ENCODE measurements at regions not wholly inside any gene's neighbourhood (a gene's known extent, or its start where the extent isn't known, plus 50 kb on each side); places are given as distances from the start of the nearest gene placed in this dataset.

DNA sequence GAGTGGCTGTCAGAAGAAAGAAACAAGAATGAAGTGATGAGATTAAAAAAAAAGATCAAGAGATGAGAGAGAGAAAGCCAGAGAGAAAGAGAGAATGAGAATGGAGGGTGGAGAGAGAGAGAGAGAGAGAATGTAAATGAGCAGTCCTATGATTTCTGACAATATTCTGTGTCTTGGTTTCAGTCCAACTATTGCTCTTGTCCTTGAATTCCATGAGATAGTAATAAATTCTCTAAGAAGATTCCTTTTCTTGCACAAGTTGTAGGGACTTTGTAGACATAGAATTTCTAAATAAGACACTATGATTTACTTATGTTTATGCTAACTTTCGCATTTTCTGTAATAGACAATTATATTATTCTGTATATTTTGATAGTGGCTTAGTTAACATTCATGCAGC, 149.6 kb upstream of the CTSO start:
- DNase-seq (ENCODE audit: low read depth, low spot score), result no peak
- H3K27ac ChIP-seq, result no peak overlapping the region
- H3K9ac ChIP-seq (ENCODE audit: insufficient read length), result no peak overlapping the region
- H3K9me3 ChIP-seq (ENCODE audit: low read depth, low read length), result no peaks in the 10 kb centered on the region
- TF ChIP-seq POLR2AphosphoS5 (IDR thresholded peaks at IDR 0.05; ENCODE audit: borderline replicate concordance, low read depth, low read length), result no peak
- no peak for TF ChIP-seq FOXP2 (optimal IDR thresholded peaks at IDR 0.05; ENCODE audit: control extremely low read depth, extremely low read length, insufficient read depth)
- no peak for TF ChIP-seq EZH2 (IDR thresholded peaks at IDR 0.05)
- no peak overlapping the region for H3K4me3 ChIP-seq
- H3K36me3 ChIP-seq (ENCODE audit: insufficient read depth, low read length), result no peaks in the 10 kb centered on the region

DNA sequence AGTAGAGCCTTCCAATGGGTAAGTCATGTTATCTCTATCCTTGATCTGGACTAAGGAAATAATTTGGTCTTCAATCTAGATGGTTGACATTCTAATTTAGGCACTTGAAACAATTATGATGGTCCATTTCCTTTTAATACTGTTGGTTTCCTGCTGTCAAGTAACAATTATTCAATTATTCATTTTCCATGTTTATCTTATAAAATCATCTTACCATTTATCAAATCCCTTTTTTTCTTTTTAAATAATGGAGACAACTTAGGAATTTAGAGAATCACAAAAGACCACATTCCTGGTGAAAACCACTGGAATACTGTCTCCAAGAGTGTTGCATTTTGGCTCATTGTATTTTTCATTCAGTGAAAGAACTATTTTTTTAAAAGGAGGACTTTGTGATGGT, 148.7 kb upstream of the CTSO start:
- no peaks in the 10 kb centered on the region for H3K9me3 ChIP-seq (ENCODE audit: low read depth, low read length)
- H3K27ac ChIP-seq, result no peak overlapping the region
- no peak overlapping the region for H3K4me3 ChIP-seq
- peak; percentile 77 for DNase-seq (ENCODE audit: low read depth, low spot score)
- H3K36me3 ChIP-seq (ENCODE audit: insufficient read depth, low read length), result no peaks in the 10 kb centered on the region
- no peak for TF ChIP-seq EZH2 (IDR thresholded peaks at IDR 0.05)
- TF ChIP-seq POLR2AphosphoS5 (IDR thresholded peaks at IDR 0.05; ENCODE audit: borderline replicate concordance, low read depth, low read length), result peak; percentile 77; the same call in 1 of the 2 replicates
- TF ChIP-seq FOXP2 (optimal IDR thresholded peaks at IDR 0.05; ENCODE audit: control extremely low read depth, extremely low read length, insufficient read depth), result no peak
- no peak overlapping the region for H3K9ac ChIP-seq (ENCODE audit: insufficient read length)

DNA sequence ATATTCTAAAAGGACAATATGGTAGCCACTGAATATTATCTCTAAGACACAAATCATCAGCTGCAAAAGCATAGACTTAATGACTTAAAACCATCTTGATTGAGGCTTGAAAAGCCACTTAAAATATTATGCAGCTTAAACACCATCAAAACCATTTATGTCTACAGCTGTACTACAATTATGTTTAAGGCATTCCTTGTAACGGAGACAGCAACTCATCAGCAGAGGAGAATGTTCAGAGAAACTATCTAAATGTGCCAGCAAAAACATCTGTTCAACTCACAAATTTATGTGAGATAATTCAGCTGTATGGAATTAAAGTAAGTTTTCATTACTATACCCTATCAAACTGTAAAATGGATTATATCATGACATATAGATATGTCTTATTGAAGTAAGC, 147.9 kb upstream of the CTSO start:
- no peak overlapping the region for H3K4me3 ChIP-seq
- TF ChIP-seq EZH2 (IDR thresholded peaks at IDR 0.05) (no peak), POLR2AphosphoS5 (IDR thresholded peaks at IDR 0.05; ENCODE audit: borderline replicate concordance, low read depth, low read length) (no peak), FOXP2 (optimal IDR thresholded peaks at IDR 0.05; ENCODE audit: control extremely low read depth, extremely low read length, insufficient read depth) (no peak)

DNA sequence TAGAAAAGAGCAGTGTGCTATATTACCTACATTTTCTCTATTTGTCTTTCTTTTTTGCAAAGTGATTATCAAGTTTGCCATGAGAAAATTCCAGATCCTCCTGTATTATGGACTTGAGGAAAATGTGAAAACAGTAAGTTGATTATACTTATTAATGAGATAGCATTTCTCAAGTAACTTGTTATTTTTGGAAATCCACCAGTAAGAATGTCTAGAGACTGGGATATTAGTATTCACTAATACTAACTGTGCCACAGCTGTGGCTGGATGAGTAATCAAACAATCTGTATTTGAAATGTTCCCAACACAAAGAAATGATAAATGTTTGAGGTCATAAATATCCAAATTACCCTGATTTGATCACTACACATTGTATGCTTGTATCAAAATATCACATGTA, 147.0 kb upstream of the CTSO start:
- Histone ChIP-seq H3K4me3 (no peak overlapping the region), H3K9ac (ENCODE audit: insufficient read length) (no peak overlapping the region), H3K36me3 (ENCODE audit: insufficient read depth, low read length) (no peaks in the 10 kb centered on the region), H3K27ac (no peak overlapping the region), H3K9me3 (ENCODE audit: low read depth, low read length) (no peaks in the 10 kb centered on the region)
- no peak for DNase-seq (ENCODE audit: low read depth, low spot score)
- no peak for TF ChIP-seq EZH2 (IDR thresholded peaks at IDR 0.05)
- no peak for TF ChIP-seq POLR2AphosphoS5 (IDR thresholded peaks at IDR 0.05; ENCODE audit: borderline replicate concordance, low read depth, low read length)
- TF ChIP-seq FOXP2 (optimal IDR thresholded peaks at IDR 0.05; ENCODE audit: control extremely low read depth, extremely low read length, insufficient read depth), result no peak

More for the DNA sequence above, 147.9 kb upstream of the CTSO start:
- no peak for DNase-seq (ENCODE audit: low read depth, low spot score)
- H3K9ac ChIP-seq (ENCODE audit: insufficient read length), result no peak overlapping the region
- H3K9me3 ChIP-seq (ENCODE audit: low read depth, low read length), result no peaks in the 10 kb centered on the region
- no peaks in the 10 kb centered on the region for H3K36me3 ChIP-seq (ENCODE audit: insufficient read depth, low read length)
- H3K27ac ChIP-seq, result no peak overlapping the region

DNA sequence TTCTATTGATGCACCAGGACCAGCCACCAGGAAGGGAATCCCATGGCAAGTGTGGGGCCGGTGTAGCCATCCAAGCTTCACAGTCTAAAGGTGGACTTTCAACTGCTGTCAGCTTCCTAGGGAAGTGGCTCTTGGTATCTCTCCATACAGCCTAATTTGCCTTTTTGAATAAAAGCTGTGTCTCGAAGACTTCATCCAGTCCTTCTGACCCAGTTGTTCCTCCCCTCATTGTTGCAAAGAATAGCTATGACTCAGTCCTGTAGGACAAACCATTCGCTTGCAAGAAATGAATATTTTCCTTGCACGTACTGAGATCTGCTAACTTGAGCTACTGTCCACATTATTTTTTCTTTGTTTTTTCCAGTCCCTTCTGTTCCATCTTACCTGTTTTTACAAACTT, 145.1 kb upstream of the CTSO start:
- no peak overlapping the region for H3K9ac ChIP-seq (ENCODE audit: insufficient read length)
- no peaks in the 10 kb centered on the region for H3K36me3 ChIP-seq (ENCODE audit: insufficient read depth, low read length)
- no peaks in the 10 kb centered on the region for H3K9me3 ChIP-seq (ENCODE audit: low read depth, low read length)
- TF ChIP-seq EZH2 (IDR thresholded peaks at IDR 0.05), result no peak
- no peak for TF ChIP-seq FOXP2 (optimal IDR thresholded peaks at IDR 0.05; ENCODE audit: control extremely low read depth, extremely low read length, insufficient read depth)
- TF ChIP-seq POLR2AphosphoS5 (IDR thresholded peaks at IDR 0.05; ENCODE audit: borderline replicate concordance, low read depth, low read length), result no peak
- H3K4me3 ChIP-seq, result no peak overlapping the region
- H3K27ac ChIP-seq, result no peak overlapping the region
- no peak for DNase-seq (ENCODE audit: low read depth, low spot score)

DNA sequence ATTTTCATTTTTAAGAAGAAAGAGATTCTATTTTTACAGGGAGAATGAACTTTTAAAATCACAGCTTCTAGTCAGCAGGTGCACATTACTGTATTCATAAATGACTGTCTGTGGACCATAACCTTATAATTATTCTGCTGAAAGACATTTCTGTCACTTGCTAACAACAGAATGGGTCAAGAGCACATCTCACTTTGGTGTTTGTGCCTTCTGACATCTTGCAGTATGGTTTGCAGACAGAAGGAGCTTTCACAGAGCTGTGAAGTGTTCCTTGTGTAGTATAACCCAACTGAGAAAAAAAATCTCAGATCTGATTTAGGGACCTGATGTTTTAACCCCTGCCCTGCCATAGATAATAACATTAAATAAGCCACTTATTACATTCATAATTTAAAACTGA, 131.4 kb upstream of the CTSO start:
- H3K9ac ChIP-seq (ENCODE audit: insufficient read length), result no peak overlapping the region
- no peak for DNase-seq (ENCODE audit: low read depth, low spot score)
- no peaks in the 10 kb centered on the region for H3K9me3 ChIP-seq (ENCODE audit: low read depth, low read length)
- no peak overlapping the region for H3K4me3 ChIP-seq
- H3K36me3 ChIP-seq (ENCODE audit: insufficient read depth, low read length), result no peaks in the 10 kb centered on the region
- H3K27ac ChIP-seq, result no peak overlapping the region
- no peak for TF ChIP-seq FOXP2 (optimal IDR thresholded peaks at IDR 0.05; ENCODE audit: control extremely low read depth, extremely low read length, insufficient read depth)
- no peak for TF ChIP-seq EZH2 (IDR thresholded peaks at IDR 0.05)
- no peak for TF ChIP-seq POLR2AphosphoS5 (IDR thresholded peaks at IDR 0.05; ENCODE audit: borderline replicate concordance, low read depth, low read length)

DNA sequence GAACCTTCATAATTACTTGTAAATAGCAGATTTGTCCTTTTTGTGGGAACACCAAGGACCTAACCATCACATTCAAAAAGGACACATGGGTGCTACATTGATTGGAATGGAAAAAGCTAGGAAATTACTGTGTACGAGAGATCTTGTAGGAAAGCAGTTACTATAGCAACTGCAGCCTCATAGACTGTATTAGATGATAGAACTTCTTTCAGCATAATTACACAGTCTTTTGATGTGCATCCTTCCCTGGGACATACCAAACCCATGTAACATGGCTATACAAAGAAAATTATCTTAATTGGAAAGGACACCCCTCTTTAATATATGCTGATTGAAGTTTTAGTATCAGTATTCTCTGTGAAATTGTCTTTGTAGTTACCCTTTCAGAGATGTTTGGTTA, 130.7 kb upstream of the CTSO start:
- DNase-seq (ENCODE audit: low read depth, low spot score), result no peak
- Histone ChIP-seq H3K9ac (ENCODE audit: insufficient read length) (no peak overlapping the region), H3K27ac (no peak overlapping the region), H3K36me3 (ENCODE audit: insufficient read depth, low read length) (no peaks in the 10 kb centered on the region), H3K9me3 (ENCODE audit: low read depth, low read length) (no peaks in the 10 kb centered on the region), H3K4me3 (no peak overlapping the region)
- no peak for TF ChIP-seq FOXP2 (optimal IDR thresholded peaks at IDR 0.05; ENCODE audit: control extremely low read depth, extremely low read length, insufficient read depth)
- TF ChIP-seq POLR2AphosphoS5 (IDR thresholded peaks at IDR 0.05; ENCODE audit: borderline replicate concordance, low read depth, low read length), result no peak
- TF ChIP-seq EZH2 (IDR thresholded peaks at IDR 0.05), result no peak

DNA sequence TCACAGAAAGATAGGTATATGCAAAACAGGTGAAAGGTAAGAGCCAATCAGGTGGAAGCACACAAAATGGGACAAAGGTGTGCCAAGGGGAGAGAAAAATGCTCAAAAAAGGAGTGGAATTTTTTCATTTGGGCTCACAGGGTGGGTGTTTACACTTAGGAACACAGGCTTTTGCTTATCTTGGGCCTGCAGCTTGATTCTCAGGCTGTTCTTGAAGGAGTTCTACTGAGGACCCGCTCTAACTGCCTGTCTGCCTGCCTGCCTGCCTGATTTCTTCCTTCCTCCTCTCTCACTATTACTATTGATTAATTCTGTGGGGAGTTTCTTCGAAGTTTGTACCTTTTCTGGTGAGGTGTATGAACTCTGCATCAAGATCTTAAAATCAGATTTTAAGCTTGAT, 120.3 kb upstream of the CTSO start:
- no peaks in the 10 kb centered on the region for H3K36me3 ChIP-seq (ENCODE audit: insufficient read depth, low read length)
- H3K9ac ChIP-seq (ENCODE audit: insufficient read length), result no peak overlapping the region
- TF ChIP-seq POLR2AphosphoS5 (IDR thresholded peaks at IDR 0.05; ENCODE audit: borderline replicate concordance, low read depth, low read length) (no peak), FOXP2 (optimal IDR thresholded peaks at IDR 0.05; ENCODE audit: control extremely low read depth, extremely low read length, insufficient read depth) (no peak), EZH2 (IDR thresholded peaks at IDR 0.05) (no peak)
- H3K4me3 ChIP-seq, result no peak overlapping the region
- DNase-seq (ENCODE audit: low read depth, low spot score), result no peak
- no peaks in the 10 kb centered on the region for H3K9me3 ChIP-seq (ENCODE audit: low read depth, low read length)
- H3K27ac ChIP-seq, result no peak overlapping the region

GRCh38 chr4:156060661-156061060, 107.0 kb upstream of the CTSO start:
- H3K27ac ChIP-seq, result no peak overlapping the region
- no peaks in the 10 kb centered on the region for H3K36me3 ChIP-seq (ENCODE audit: insufficient read depth, low read length)
- no peaks in the 10 kb centered on the region for H3K9me3 ChIP-seq (ENCODE audit: low read depth, low read length)
- no peak for DNase-seq (ENCODE audit: low read depth, low spot score)
- no peak overlapping the region for H3K9ac ChIP-seq (ENCODE audit: insufficient read length)
- TF ChIP-seq EZH2 (IDR thresholded peaks at IDR 0.05), result no peak
- no peak for TF ChIP-seq FOXP2 (optimal IDR thresholded peaks at IDR 0.05; ENCODE audit: control extremely low read depth, extremely low read length, insufficient read depth)
- TF ChIP-seq POLR2AphosphoS5 (IDR thresholded peaks at IDR 0.05; ENCODE audit: borderline replicate concordance, low read depth, low read length), result no peak
- no peak overlapping the region for H3K4me3 ChIP-seq
